Neural progenitor cell (in vitro differentiated cells): ENCODE measurements at regions not wholly inside any gene's neighbourhood (a gene's known extent, or its start where the extent isn't known, plus 50 kb on each side); places are given as distances from the start of the nearest gene placed in this dataset.

Experiments
- DNase-seq: peaks from one replicate; pipeline ENCODE4 v3.0.0-alpha.2; 2016; ENCODE audit warnings: low spot score
- H2AFZ ChIP-seq: fragments of 200-600 bp; sonication (generic); replicated peaks from 2 replicates; pipeline ENCODE4 v1.6.1; 2016; ENCODE audit warnings: antibody characterized with exemption
- H3F3A ChIP-seq: fragments of 200-600 bp; sonication (generic); 2 replicates; pipeline ENCODE4 v1.6.1; 2016; ENCODE audit warnings: antibody characterized with exemption, low read depth
- H3K27ac ChIP-seq: fragments of 200-600 bp; sonication (generic); 2 replicates; pipeline ENCODE4 v1.5.1; 2016; ENCODE audit warnings: mild to moderate bottlenecking
- H3K27me3 ChIP-seq: fragments of 200-600 bp; sonication (generic); 2 replicates; pipeline ENCODE4 v1.6.1; 2016; ENCODE audit warnings: mild to moderate bottlenecking, moderate library complexity
- H3K36me3 ChIP-seq: fragments of 200-600 bp; sonication (generic); 2 replicates; pipeline ENCODE4 v1.5.1; 2016
- H3K4me1 ChIP-seq: fragments of 200-600 bp; sonication (generic); 2 replicates; pipeline ENCODE4 v1.6.1; 2016; ENCODE audit warnings: mixed run types
- H3K4me2 ChIP-seq: fragments of 200-600 bp; sonication (generic); 2 replicates; pipeline ENCODE4 v1.6.1; 2016
- H3K4me3 ChIP-seq: fragments of 200-600 bp; sonication (generic); 2 replicates; pipeline ENCODE4 v1.5.1; 2016
- H3K79me2 ChIP-seq: fragments of 200-600 bp; sonication (generic); 2 replicates; pipeline ENCODE4 v1.6.1; 2016; ENCODE audit warnings: low read depth
- H3K9ac ChIP-seq: fragments of 200-600 bp; sonication (generic); 2 replicates; pipeline ENCODE4 v1.6.1; 2016
- H3K9me3 ChIP-seq: fragments of 200-600 bp; sonication (generic); 2 replicates; pipeline ENCODE4 v1.5.1; 2016; ENCODE audit warnings: low read depth
- H4K20me1 ChIP-seq: fragments of 200-600 bp; sonication (generic); 2 replicates; pipeline ENCODE4 v1.6.1; 2016; ENCODE audit warnings: low read depth
- H3K27ac Mint-ChIP-seq: 3 replicates; pipeline ENCODE4 v1.8.0; 2021; ENCODE audit warnings: mixed read lengths
- H3K27me3 Mint-ChIP-seq: 2 replicates; pipeline ENCODE4 v1.8.0; 2022; ENCODE audit warnings: low read depth, mild to moderate bottlenecking, inconsistent platforms, moderate library complexity, mixed read lengths; ENCODE audit not compliant: insufficient read depth
- H3K36me3 Mint-ChIP-seq: 3 replicates; pipeline ENCODE4 v1.8.0; 2021; ENCODE audit warnings: mixed read lengths
- H3K4me1 Mint-ChIP-seq: 3 replicates; pipeline ENCODE4 v1.8.0; 2021; ENCODE audit warnings: mixed read lengths
- H3K4me3 Mint-ChIP-seq: 3 replicates; pipeline ENCODE4 v1.8.0; 2021; ENCODE audit warnings: mild to moderate bottlenecking, moderate library complexity, mixed read lengths
- H3K9me3 Mint-ChIP-seq: 3 replicates; pipeline ENCODE4 v1.8.0; 2020; ENCODE audit warnings: mixed read lengths
- CTCF ChIP-seq: fragments of 200-600 bp; sonication (generic); IDR thresholded peaks from 2 replicates; pipeline ENCODE4 v1.5.1; 2017; ENCODE audit warnings: antibody characterized with exemption, mild to moderate bottlenecking
- EZH2 ChIP-seq: fragments of 200-600 bp; sonication (generic); IDR thresholded peaks from 2 replicates; pipeline ENCODE4 v1.6.1; 2017; ENCODE audit warnings: antibody characterized with exemption, mild to moderate bottlenecking, moderate library complexity
- EZH2phosphoT487 ChIP-seq: fragments of 200-600 bp; sonication (generic); IDR thresholded peaks from 2 replicates; pipeline ENCODE4 v1.6.1; 2017; ENCODE audit warnings: antibody characterized with exemption

- Histone ChIP-seq H3K4me3 (no peak overlapping the region), H3K4me2 (no peak overlapping the region), H3K9ac (no peak overlapping the region), H3F3A (no peaks in the 10 kb centered on the region), H3K27ac (no peak overlapping the region), H4K20me1 (no peaks in the 10 kb centered on the region), H3K4me1 (peaks cover 11% of the 10 kb centered on the region), H2AFZ (peak overlapping the region; percentile 9), H3K27me3 (no peaks in the 10 kb centered on the region), H3K9me3 (no peaks in the 10 kb centered on the region), H3K79me2 (no peaks in the 10 kb centered on the region), H3K36me3 (no peaks in the 10 kb centered on the region)
- DNase-seq = no peak
- TF ChIP-seq EZH2phosphoT487 (no peak), CTCF (no peak), EZH2 (no peak)
- peaks cover 2% of the 10 kb centered on the region for H3K36me3 Mint-ChIP-seq
- H3K9me3 Mint-ChIP-seq = peaks cover 2% of the 10 kb centered on the region
- H3K4me3 Mint-ChIP-seq = no peak overlapping the region
- H3K27me3 Mint-ChIP-seq = no peaks in the 10 kb centered on the region
- peaks cover 4% of the 10 kb centered on the region for H3K4me1 Mint-ChIP-seq
- H3K27ac Mint-ChIP-seq = no peak overlapping the region
Observed at GRCh38 chr12:89918172-89918846, 209.7 kb upstream of the ATP2B1 start.

- Mint-ChIP-seq H3K36me3 (peaks cover 7% of the 10 kb centered on the region), H3K4me3 (no peak overlapping the region), H3K27me3 (peaks cover 3% of the 10 kb centered on the region), H3K9me3 (peaks cover 19% of the 10 kb centered on the region), H3K27ac (no peak overlapping the region), H3K4me1 (no peaks in the 10 kb centered on the region)
- Histone ChIP-seq H3K9ac (no peak overlapping the region), H2AFZ (no peak overlapping the region), H3F3A (peaks cover 7% of the 10 kb centered on the region), H3K27me3 (no peaks in the 10 kb centered on the region), H3K4me3 (no peak overlapping the region), H3K4me2 (no peak overlapping the region), H3K4me1 (peaks cover 17% of the 10 kb centered on the region), H3K36me3 (no peaks in the 10 kb centered on the region), H3K79me2 (no peaks in the 10 kb centered on the region), H3K27ac (no peak overlapping the region), H4K20me1 (no peaks in the 10 kb centered on the region), H3K9me3 (no peaks in the 10 kb centered on the region)
- DNase-seq = no peak
- TF ChIP-seq EZH2 = no peak
- TF ChIP-seq EZH2phosphoT487 = no peak
- no peak for TF ChIP-seq CTCF
Observed at GRCh38 chr12:89909753-89910152, 201.1 kb upstream of the ATP2B1 start.

GRCh38 chr12:89907659-89908058, 199.0 kb upstream of the ATP2B1 start:
- H3K79me2 ChIP-seq = no peaks in the 10 kb centered on the region
- Mint-ChIP-seq H3K27ac (no peak overlapping the region), H3K4me3 (no peak overlapping the region), H3K4me1 (no peaks in the 10 kb centered on the region), H3K27me3 (peaks cover 3% of the 10 kb centered on the region), H3K36me3 (peaks cover 4% of the 10 kb centered on the region), H3K9me3 (peaks cover 16% of the 10 kb centered on the region)
- H3F3A ChIP-seq = peaks cover 7% of the 10 kb centered on the region
- H3K4me3 ChIP-seq = no peak overlapping the region
- H3K27ac ChIP-seq = no peak overlapping the region
- TF ChIP-seq CTCF (no peak), EZH2phosphoT487 (no peak), EZH2 (no peak)
- H3K27me3 ChIP-seq = no peaks in the 10 kb centered on the region
- no peak overlapping the region for H3K9ac ChIP-seq
- H2AFZ ChIP-seq = no peak overlapping the region
- no peaks in the 10 kb centered on the region for H4K20me1 ChIP-seq
- no peaks in the 10 kb centered on the region for H3K9me3 ChIP-seq
- no peak for DNase-seq
- H3K36me3 ChIP-seq = no peaks in the 10 kb centered on the region
- peaks cover 17% of the 10 kb centered on the region for H3K4me1 ChIP-seq
- no peak overlapping the region for H3K4me2 ChIP-seq
